Activated T-cell treated with anti-CD3 and anti-CD28 coated beads, Interleukin-2, amount 50 U/mL, for 24 hours (primary cell): ENCODE measurements at regions not wholly inside any gene's neighbourhood (a gene's known extent, or its start where the extent isn't known, plus 50 kb on each side); places are given as distances from the start of the nearest gene placed in this dataset.

Experiments
- DNase-seq: peaks from one replicate; pipeline ENCODE4 v3.0.0-alpha.2; 2020
- H3K27ac Mint-ChIP-seq: 2 replicates; pipeline ENCODE4 v1.8.0; 2020; ENCODE audit warnings: mild to moderate bottlenecking, mixed read lengths
- H3K27me3 Mint-ChIP-seq: 2 replicates; pipeline ENCODE4 v1.8.0; 2020; ENCODE audit warnings: mixed read lengths
- H3K36me3 Mint-ChIP-seq: 2 replicates; pipeline ENCODE4 v1.8.0; 2020; ENCODE audit warnings: low read depth, mixed read lengths
- H3K4me1 Mint-ChIP-seq: 2 replicates; pipeline ENCODE4 v1.8.0; 2020; ENCODE audit warnings: low read depth, mixed read lengths
- H3K4me3 Mint-ChIP-seq: 2 replicates; pipeline ENCODE4 v1.8.0; 2020; ENCODE audit warnings: mild to moderate bottlenecking, moderate library complexity, mixed read lengths
- H3K9me3 Mint-ChIP-seq: 2 replicates; pipeline ENCODE4 v1.8.0; 2020; ENCODE audit warnings: mixed read lengths

- H3K4me1 Mint-ChIP-seq = no peaks in the 10 kb centered on the region
- H3K27me3 Mint-ChIP-seq = no peaks in the 10 kb centered on the region
- no peak overlapping the region for H3K27ac Mint-ChIP-seq
- no peak overlapping the region for H3K4me3 Mint-ChIP-seq
- H3K36me3 Mint-ChIP-seq = no peaks in the 10 kb centered on the region
- H3K9me3 Mint-ChIP-seq = no peaks in the 10 kb centered on the region
- DNase-seq = no peak
Observed at GRCh38 chr13:34474187-34474868, 467.7 kb upstream of the NBEA start.

- no peaks in the 10 kb centered on the region for H3K36me3 Mint-ChIP-seq
- H3K9me3 Mint-ChIP-seq = no peaks in the 10 kb centered on the region
- DNase-seq = no peak
- H3K27ac Mint-ChIP-seq = no peak overlapping the region
- no peaks in the 10 kb centered on the region for H3K4me1 Mint-ChIP-seq
- no peak overlapping the region for H3K4me3 Mint-ChIP-seq
- H3K27me3 Mint-ChIP-seq = no peaks in the 10 kb centered on the region
Observed at GRCh38 chr13:34478376-34478775, 463.7 kb upstream of the NBEA start.

- Mint-ChIP-seq H3K9me3 (peaks cover 3% of the 10 kb centered on the region), H3K4me3 (no peak overlapping the region), H3K27me3 (no peaks in the 10 kb centered on the region), H3K27ac (no peak overlapping the region), H3K36me3 (no peaks in the 10 kb centered on the region), H3K4me1 (no peaks in the 10 kb centered on the region)
- DNase-seq = no peak
Observed at GRCh38 chr13:34502011-34502410, 440.1 kb upstream of the NBEA start.

GRCh38 chr13:34502621-34503020 lies 439.4 kb upstream of the NBEA start:
- Mint-ChIP-seq H3K4me3 (no peak overlapping the region), H3K27me3 (no peaks in the 10 kb centered on the region), H3K36me3 (no peaks in the 10 kb centered on the region), H3K9me3 (peaks cover 3% of the 10 kb centered on the region), H3K27ac (no peak overlapping the region), H3K4me1 (no peaks in the 10 kb centered on the region)
- no peak for DNase-seq

- no peak overlapping the region for H3K4me3 Mint-ChIP-seq
- H3K27ac Mint-ChIP-seq = no peak overlapping the region
Observed at GRCh38 chr13:34506796-34507195, 435.3 kb upstream of the NBEA start.

GRCh38 chr13:34507630-34508029 lies 434.4 kb upstream of the NBEA start:
- Mint-ChIP-seq H3K4me3 (no peak overlapping the region), H3K9me3 (peaks cover 4% of the 10 kb centered on the region), H3K36me3 (no peaks in the 10 kb centered on the region), H3K27me3 (no peaks in the 10 kb centered on the region), H3K4me1 (no peaks in the 10 kb centered on the region), H3K27ac (no peak overlapping the region)
- no peak for DNase-seq

More at GRCh38 chr13:34506796-34507195, 435.3 kb upstream of the NBEA start:
- Mint-ChIP-seq H3K27me3 (no peaks in the 10 kb centered on the region), H3K36me3 (no peaks in the 10 kb centered on the region), H3K9me3 (peaks cover 4% of the 10 kb centered on the region), H3K4me1 (no peaks in the 10 kb centered on the region)
- DNase-seq = no peak

GRCh38 chr13:34512817-34513216 lies 429.3 kb upstream of the NBEA start:
- Mint-ChIP-seq H3K4me1 (no peaks in the 10 kb centered on the region), H3K4me3 (no peak overlapping the region), H3K36me3 (no peaks in the 10 kb centered on the region), H3K27ac (no peak overlapping the region), H3K9me3 (peaks cover 9% of the 10 kb centered on the region), H3K27me3 (no peaks in the 10 kb centered on the region)
- DNase-seq = no peak

GRCh38 chr13:34513526-34513925 lies 428.5 kb upstream of the NBEA start:
- no peaks in the 10 kb centered on the region for H3K36me3 Mint-ChIP-seq
- no peaks in the 10 kb centered on the region for H3K27me3 Mint-ChIP-seq
- H3K27ac Mint-ChIP-seq = no peak overlapping the region
- DNase-seq = no peak
- H3K4me3 Mint-ChIP-seq = no peak overlapping the region
- H3K9me3 Mint-ChIP-seq = peaks cover 9% of the 10 kb centered on the region
- H3K4me1 Mint-ChIP-seq = no peaks in the 10 kb centered on the region

- Mint-ChIP-seq H3K4me1 (no peaks in the 10 kb centered on the region), H3K4me3 (no peak overlapping the region), H3K36me3 (no peaks in the 10 kb centered on the region), H3K27ac (no peak overlapping the region), H3K9me3 (peaks cover 7% of the 10 kb centered on the region), H3K27me3 (no peaks in the 10 kb centered on the region)
- DNase-seq = no peak
Observed at GRCh38 chr13:34515201-34515600, 426.9 kb upstream of the NBEA start.

- H3K4me1 Mint-ChIP-seq = no peaks in the 10 kb centered on the region
- H3K4me3 Mint-ChIP-seq = no peak overlapping the region
- H3K9me3 Mint-ChIP-seq = no peaks in the 10 kb centered on the region
- H3K27me3 Mint-ChIP-seq = no peaks in the 10 kb centered on the region
- H3K27ac Mint-ChIP-seq = no peak overlapping the region
- no peaks in the 10 kb centered on the region for H3K36me3 Mint-ChIP-seq
- DNase-seq = no peak
Observed at GRCh38 chr13:34521171-34521570, 420.9 kb upstream of the NBEA start.

- no peaks in the 10 kb centered on the region for H3K36me3 Mint-ChIP-seq
- no peaks in the 10 kb centered on the region for H3K27me3 Mint-ChIP-seq
- DNase-seq = no peak
- no peak overlapping the region for H3K4me3 Mint-ChIP-seq
- H3K27ac Mint-ChIP-seq = no peak overlapping the region
- no peaks in the 10 kb centered on the region for H3K4me1 Mint-ChIP-seq
- no peaks in the 10 kb centered on the region for H3K9me3 Mint-ChIP-seq
Observed at GRCh38 chr13:34522808-34523207, 419.3 kb upstream of the NBEA start.

GRCh38 chr13:34523406-34523805 lies 418.7 kb upstream of the NBEA start:
- no peak overlapping the region for H3K27ac Mint-ChIP-seq
- no peaks in the 10 kb centered on the region for H3K9me3 Mint-ChIP-seq
- DNase-seq = no peak
- H3K36me3 Mint-ChIP-seq = no peaks in the 10 kb centered on the region
- no peak overlapping the region for H3K4me3 Mint-ChIP-seq
- no peaks in the 10 kb centered on the region for H3K27me3 Mint-ChIP-seq
- H3K4me1 Mint-ChIP-seq = no peaks in the 10 kb centered on the region

- Mint-ChIP-seq H3K4me1 (no peaks in the 10 kb centered on the region), H3K9me3 (peaks cover 11% of the 10 kb centered on the region), H3K27me3 (no peaks in the 10 kb centered on the region), H3K4me3 (no peak overlapping the region), H3K27ac (no peak overlapping the region), H3K36me3 (no peaks in the 10 kb centered on the region)
- DNase-seq = no peak
Observed at GRCh38 chr13:34533941-34534340, 408.1 kb upstream of the NBEA start.

GRCh38 chr13:34542321-34542720 lies 399.7 kb upstream of the NBEA start:
- no peak overlapping the region for H3K4me3 Mint-ChIP-seq
- H3K9me3 Mint-ChIP-seq = no peaks in the 10 kb centered on the region
- no peak for DNase-seq
- H3K36me3 Mint-ChIP-seq = no peaks in the 10 kb centered on the region
- no peak overlapping the region for H3K27ac Mint-ChIP-seq
- H3K27me3 Mint-ChIP-seq = no peaks in the 10 kb centered on the region
- no peaks in the 10 kb centered on the region for H3K4me1 Mint-ChIP-seq

GRCh38 chr13:34543836-34544235 lies 398.2 kb upstream of the NBEA start:
- Mint-ChIP-seq H3K27me3 (no peaks in the 10 kb centered on the region), H3K4me3 (no peak overlapping the region), H3K27ac (no peak overlapping the region), H3K4me1 (no peaks in the 10 kb centered on the region), H3K36me3 (no peaks in the 10 kb centered on the region), H3K9me3 (no peaks in the 10 kb centered on the region)
- DNase-seq = no peak

- Mint-ChIP-seq H3K4me3 (no peak overlapping the region), H3K9me3 (no peaks in the 10 kb centered on the region), H3K36me3 (no peaks in the 10 kb centered on the region), H3K27me3 (no peaks in the 10 kb centered on the region), H3K27ac (no peak overlapping the region), H3K4me1 (no peaks in the 10 kb centered on the region)
- no peak for DNase-seq
Observed at GRCh38 chr13:34545461-34545860, 396.6 kb upstream of the NBEA start.
